Smooth muscle cell of the brain vasculature (primary cell): ENCODE measurements at regions not wholly inside any gene's neighbourhood (a gene's known extent, or its start where the extent isn't known, plus 50 kb on each side); places are given as distances from the start of the nearest gene placed in this dataset.

Source experiments
- DNase-seq: peaks from one replicate; pipeline ENCODE4 v3.0.0-alpha.2; 2012; ENCODE audit warnings: low read depth, low spot score

DNA sequence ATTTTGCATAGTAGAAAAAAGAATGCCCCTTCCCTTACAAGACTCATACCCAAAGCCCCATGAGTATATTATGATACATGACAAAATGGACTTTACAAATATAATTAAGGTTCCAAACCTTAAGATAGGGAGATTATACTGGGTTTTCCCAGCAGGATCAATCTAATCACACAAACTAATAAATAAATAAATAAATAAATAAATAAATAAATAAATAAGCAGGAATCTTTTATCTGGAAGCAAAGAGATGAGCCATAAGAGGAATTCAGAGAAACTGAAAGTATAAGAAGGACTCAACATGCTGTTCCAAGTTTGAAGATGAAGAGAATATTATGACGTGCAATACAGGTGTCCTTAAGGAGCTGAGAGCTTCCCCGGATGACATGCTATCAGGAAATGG is 1174.5 kb downstream of the DTWD2 start:
- DNase-seq, result no peak

GRCh38 chr5:117812861-117813260 is 1175.5 kb downstream of the DTWD2 start:
- no peak for DNase-seq

DNA sequence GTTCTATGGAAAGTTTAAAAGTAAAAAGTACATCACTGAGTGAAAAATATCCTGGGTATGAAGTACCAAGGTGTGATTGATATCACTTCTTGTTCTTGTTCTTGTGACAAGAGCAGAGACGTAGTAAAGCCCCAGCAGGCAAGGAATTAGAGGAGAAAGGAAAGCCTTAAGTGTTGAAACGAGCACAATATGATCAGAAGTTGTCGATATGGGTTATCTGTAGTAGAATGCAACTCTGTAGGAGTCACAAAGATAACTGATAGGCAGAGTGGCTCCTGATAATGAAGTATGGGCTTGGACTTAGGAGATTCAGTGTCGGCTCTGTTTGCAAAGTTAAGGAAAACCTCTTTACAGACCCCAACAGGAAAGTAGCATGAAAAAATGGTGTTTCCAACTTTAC is 1179.1 kb downstream of the DTWD2 start:
- no peak for DNase-seq

DNA sequence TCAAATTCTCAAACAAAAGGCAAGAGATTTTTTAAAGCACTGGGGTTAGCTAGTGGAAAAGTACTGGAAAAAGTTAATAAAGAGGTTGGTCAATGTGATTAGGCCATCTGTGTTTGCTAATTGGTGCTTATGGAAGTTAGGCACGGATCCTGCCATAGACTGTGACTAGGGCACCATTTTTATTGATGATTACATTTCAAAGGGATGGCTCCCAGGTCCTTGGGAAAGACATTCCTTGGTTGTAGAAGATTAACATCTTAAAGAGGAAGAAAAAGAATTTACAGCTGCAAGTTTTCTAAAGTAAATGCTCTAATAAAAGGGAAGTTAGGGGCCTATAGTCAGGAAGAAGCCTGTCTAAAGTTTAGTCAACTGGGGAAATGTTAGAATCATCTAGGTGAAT is 1183.3 kb downstream of the DTWD2 start:
- DNase-seq, result no peak

GRCh38 chr5:117803533-117803932 is 1184.8 kb downstream of the DTWD2 start:
- no peak for DNase-seq

DNA sequence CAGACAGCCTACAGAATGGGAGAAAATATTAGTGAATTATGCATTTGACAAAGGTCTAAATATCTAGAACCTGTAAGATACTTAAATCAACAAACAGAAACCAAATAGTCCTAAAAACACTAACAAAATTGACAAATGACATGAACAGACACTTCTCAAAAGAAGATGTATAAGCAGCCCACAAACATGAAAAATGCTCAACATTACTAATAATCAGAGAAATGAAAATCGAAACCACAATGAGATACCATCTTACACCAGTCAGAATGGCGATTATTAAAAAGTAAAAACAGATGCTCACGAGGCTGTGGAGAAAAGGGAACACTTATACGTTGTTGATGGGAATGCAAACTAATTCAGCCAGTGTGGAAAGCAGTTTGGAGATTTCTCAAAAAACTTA is 1186.8 kb downstream of the DTWD2 start:
- no peak for DNase-seq

GRCh38 chr5:117800261-117800660 is 1188.1 kb downstream of the DTWD2 start:
- DNase-seq, result no peak

DNA sequence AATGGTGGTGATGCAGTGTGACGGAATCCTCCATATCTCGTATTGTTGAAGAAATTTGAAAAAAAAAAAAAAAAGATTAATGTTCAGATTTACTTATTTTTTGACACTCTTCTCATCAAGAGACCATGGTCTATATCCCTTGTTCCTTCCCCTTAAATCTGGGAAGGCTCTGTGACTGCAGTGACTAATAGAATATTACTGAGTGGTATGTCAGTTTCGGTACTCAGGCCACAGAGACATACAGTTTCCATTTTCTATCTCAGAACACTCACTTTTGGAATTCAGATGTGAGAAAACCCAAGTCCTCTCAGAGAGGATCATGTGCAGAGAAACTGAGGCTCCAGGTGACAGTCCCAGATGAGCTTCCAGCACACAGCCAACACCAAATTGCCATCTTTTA is 1193.5 kb downstream of the DTWD2 start:
- DNase-seq, result no peak

DNA sequence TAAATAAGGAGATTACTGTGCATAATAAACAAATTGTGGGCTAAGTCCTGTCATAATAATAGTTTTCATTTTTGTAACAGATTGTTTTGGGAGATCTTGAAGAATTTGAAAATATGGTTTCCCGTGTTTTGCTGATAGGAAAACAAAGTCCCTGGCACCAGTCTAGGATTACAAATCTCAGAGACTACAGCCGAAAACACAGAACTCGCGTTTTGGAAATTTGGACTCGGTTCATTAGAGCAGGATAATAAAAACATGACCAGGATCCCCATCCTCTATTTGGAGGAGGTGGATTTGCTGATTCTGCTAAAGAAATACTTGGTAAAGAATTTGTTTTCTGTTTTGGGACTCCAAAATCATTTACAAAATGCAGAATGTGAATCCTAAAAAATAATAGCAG is 1194.4 kb downstream of the DTWD2 start:
- DNase-seq, result no peak

DNA sequence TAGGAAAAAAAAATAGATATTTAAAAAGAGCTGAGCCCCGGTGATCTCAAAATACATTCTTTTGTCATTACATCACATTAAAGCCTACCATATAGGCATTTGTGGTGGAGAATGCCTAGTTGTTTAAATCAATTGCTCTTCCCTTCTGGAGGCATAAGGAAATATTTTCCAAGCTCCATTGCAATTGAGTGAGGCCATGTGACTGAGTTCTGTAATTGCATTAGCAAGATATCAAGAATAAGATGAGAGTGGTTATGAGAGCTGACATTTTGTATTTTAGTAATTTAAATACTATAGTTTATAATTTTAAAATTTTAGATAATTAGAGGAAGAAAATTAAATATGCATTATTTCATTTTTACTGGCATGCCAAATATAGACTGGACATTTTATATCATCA is 1195.9 kb downstream of the DTWD2 start:
- no peak for DNase-seq

- DNase-seq, result no peak
These were observed 1199.8 kb downstream of the DTWD2 start for GRCh38 chr5:117788596-117788995.

DNA sequence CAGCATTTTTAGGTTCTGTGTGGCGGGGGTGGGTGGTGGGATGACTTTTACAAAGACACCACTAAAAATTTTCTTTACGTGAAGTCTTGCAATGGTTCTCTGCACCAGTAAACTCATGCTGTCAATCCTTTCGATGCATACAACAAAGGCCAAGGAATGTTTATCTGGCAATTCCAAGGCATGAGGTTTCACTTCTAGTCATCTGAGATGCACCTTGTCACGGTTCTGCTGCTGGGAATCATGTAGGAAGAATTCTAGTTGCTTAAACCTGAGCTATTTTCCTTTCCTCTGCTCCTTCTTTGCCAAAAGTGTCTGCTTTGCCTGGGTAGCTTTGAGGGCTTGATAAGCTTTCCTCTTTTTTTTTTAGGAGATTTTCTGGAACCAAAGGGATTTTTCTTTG is 1204.5 kb upstream of the SEMA6A start:
- DNase-seq, result no peak

DNA sequence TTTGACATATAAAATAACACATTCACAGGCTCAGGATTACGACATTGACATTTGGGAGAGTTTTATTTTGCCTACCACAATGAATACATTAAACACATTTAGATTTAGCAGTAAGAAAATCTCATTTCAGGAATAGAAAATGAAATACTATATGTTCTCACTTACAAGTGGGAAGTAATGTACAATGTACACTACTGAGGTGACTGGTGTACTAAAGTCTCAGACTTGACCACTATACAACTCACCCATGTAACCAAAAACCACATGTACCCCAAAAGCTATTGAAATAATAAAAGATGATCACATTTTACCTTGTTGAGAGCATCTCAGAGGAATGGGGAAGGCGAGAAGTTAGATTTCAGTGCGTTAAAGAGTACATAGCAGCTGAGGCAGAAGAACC is 1202.4 kb upstream of the SEMA6A start:
- DNase-seq, result no peak

GRCh38 chr5:117769877-117770276 is 1195.3 kb upstream of the SEMA6A start:
- DNase-seq, result no peak

GRCh38 chr5:117763271-117763670 is 1188.6 kb upstream of the SEMA6A start:
- DNase-seq, result no peak

DNA sequence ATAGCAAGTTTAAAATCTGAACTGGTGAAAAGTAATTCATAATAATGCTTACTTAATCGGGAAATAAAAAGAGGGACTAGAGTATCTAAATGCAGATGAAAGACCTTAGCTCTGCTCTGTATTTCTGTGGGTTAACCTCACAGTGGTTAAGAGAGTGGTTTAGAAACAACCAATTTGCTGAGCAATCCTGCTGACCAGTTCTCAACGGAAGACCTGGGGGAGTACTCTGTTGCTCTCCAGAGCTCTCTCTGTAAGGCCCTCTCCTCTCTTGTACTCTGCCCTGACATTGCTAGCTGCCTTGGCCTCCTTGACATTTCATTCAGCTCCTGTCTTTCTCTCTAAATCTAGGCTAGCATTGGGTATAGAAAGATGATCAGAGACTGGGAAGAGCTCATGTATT is 1186.6 kb upstream of the SEMA6A start:
- no peak for DNase-seq

- no peak for DNase-seq
These were observed 1185.4 kb upstream of the SEMA6A start for GRCh38 chr5:117759849-117760499.

DNA sequence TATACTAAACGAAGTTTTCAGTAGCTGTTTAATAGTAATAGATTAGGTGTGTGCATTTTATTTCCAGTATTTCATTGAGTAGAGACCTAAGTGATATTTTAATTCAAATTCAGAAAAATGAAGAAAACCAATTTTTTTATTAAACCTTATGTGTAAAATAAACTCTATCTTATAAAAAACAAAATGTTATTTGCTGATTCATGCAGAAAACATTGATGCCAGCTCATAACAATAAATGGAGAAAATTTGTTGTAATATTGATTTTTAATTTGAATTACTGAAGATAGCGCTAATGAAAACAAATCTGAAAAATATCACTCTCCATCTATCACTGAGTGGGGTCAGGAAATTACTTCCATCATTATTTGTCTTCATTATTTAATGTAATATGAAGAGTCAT is 1177.8 kb upstream of the SEMA6A start:
- no peak for DNase-seq

GRCh38 chr5:117748336-117748735 is 1173.7 kb upstream of the SEMA6A start:
- DNase-seq, result no peak

DNA sequence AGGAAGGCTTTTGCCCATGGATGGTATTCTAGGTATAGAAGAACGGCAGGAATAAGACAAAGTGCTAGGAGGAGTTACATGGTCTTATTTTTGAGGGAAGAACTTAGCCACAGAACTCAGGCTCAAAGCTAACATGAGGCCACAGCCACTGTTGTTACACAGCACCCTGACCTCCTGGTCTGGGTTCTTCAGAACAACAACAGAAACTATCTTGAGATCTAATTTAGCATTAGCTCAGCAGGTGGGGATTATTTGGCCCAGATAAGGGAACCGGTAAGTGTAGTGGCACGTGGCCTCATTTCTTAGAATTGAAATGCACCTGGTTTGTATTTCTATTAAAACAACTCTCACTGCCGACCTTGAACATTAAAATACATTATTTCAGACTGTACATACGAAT is 1168.7 kb upstream of the SEMA6A start:
- no peak for DNase-seq

DNA sequence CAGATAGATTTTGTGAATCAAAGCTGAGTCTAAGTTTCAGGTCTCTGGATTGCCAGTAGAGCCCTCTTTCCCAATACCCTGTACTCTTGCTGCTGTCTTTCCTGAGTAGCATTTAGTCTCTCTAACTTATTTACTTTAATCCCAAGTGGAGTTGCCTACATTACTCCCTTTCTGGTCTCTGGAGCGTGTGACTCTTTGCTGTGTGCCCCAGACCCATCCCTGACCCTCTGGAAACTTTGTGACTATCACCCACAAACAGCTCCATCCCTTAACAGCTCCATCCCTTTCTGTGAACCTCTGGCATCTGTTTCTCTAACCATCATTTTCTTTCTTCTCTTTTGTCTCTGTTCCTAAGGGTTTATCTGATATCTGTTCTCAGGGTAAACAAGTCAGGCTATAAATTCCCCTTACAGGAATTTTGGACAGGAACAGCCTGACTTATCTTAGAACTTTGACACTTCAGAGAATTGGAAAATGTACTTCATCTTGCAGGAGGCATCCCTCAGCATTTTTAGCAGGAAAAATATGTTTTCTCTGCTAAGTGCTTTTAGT is 1167.1 kb upstream of the SEMA6A start:
- DNase-seq, result no peak

- no peak for DNase-seq
These were observed 1165.6 kb upstream of the SEMA6A start for GRCh38 chr5:117740268-117740667.

DNA sequence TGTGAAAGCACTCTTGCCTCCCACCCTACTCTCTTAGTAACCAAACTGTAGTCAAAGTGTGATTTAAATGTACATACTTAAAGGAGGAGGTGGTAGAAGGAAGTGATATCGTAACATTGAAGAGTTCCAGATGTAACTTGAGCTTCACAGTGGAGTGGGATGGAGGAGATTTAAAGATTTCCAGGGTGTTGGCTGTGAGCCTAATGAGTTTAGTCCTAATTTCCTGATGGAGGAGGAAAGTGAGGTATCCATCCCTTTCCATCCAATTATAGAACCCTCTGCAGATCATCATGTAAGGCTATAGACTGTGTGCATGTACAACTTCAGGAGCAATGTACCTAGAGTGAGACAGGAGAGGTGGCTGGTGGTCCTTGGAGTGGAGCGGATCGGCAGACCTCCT is 1163.9 kb upstream of the SEMA6A start:
- no peak for DNase-seq

GRCh38 chr5:117736698-117737097 is 1162.1 kb upstream of the SEMA6A start:
- no peak for DNase-seq
